PC-3 (cell line): ENCODE measurements at regions not wholly inside any gene's neighbourhood (a gene's known extent, or its start where the extent isn't known, plus 50 kb on each side); places are given as distances from the start of the nearest gene placed in this dataset.

Experiments
- ATAC-seq: fragments of 200-7000 bp; cut with Tn5 transposase; 2 replicates; pipeline ENCODE4 v1.9.1; 2020; ENCODE audit warnings: mild to moderate bottlenecking, moderate library complexity
- BruUV-seq: library from RNA; stranded (reverse); fragments of 400-500 nt; replicated peaks from 2 replicates; lab custom pipeline; 2021; lab: Mats Ljungman, UMichigan
- CTCF ChIA-PET: fragments of 300-600 bp; sonication (Branson Sonifier 250); formaldehyde crosslinking; loops from one replicate; lab custom pipeline; 2022; ENCODE audit warnings: antibody characterized with exemption; lab: Charles Lee
- POLR2A ChIA-PET: fragments of 300-600 bp; sonication (Branson Sonifier 250); formaldehyde crosslinking; loops from one replicate; lab custom pipeline; 2022; ENCODE audit warnings: antibody characterized with exemption; ENCODE audit not compliant: unreplicated experiment; lab: Charles Lee
- DNase-seq: peaks from one replicate; pipeline ENCODE4 v3.0.0-alpha.2; 2015
- H2AFZ ChIP-seq: fragments of 300-600 bp; sonication (generic); 2 replicates; pipeline ENCODE4 v1.6.0; 2016; ENCODE audit warnings: antibody characterized with exemption, low read length
- H3F3A ChIP-seq: fragments of 300-600 bp; sonication (generic); one replicate; pipeline ENCODE4 v1.6.0; 2017; ENCODE audit warnings: antibody characterized with exemption, low read length, control low read depth, mild to moderate bottlenecking; ENCODE audit not compliant: unreplicated experiment
- H3K27ac ChIP-seq: fragments of 300-600 bp; sonication (generic); 2 replicates; pipeline ENCODE4 v1.5.1; 2016; ENCODE audit warnings: mild to moderate bottlenecking, low read length
- H3K27me3 ChIP-seq: fragments of 300-600 bp; sonication (generic); 2 replicates; pipeline ENCODE4 v1.6.1; 2016; ENCODE audit warnings: low read length, mixed read lengths
- H3K36me3 ChIP-seq: fragments of 300-600 bp; sonication (generic); 2 replicates; pipeline ENCODE4 v1.6.1; 2016; ENCODE audit warnings: low read depth, mixed run types, low read length, mixed read lengths
- H3K4me1 ChIP-seq: fragments of 300-600 bp; sonication (generic); 2 replicates; pipeline ENCODE4 v1.5.1; 2016; ENCODE audit warnings: low read length; ENCODE audit not compliant: insufficient read depth
- H3K4me2 ChIP-seq: fragments of 300-600 bp; sonication (generic); 2 replicates; pipeline ENCODE4 v1.6.0; 2016; ENCODE audit warnings: low read length
- H3K4me3 ChIP-seq: fragments of 300-600 bp; sonication (generic); 2 replicates; pipeline ENCODE4 v1.5.1; 2016; ENCODE audit warnings: mild to moderate bottlenecking, low read length, mixed read lengths
- H3K79me2 ChIP-seq: fragments of 300-600 bp; sonication (generic); 2 replicates; pipeline ENCODE4 v1.6.1; 2017; ENCODE audit warnings: low read length, mixed read lengths
- H3K9ac ChIP-seq: fragments of 300-600 bp; sonication (generic); 2 replicates; pipeline ENCODE4 v1.6.0; 2016; ENCODE audit warnings: mild to moderate bottlenecking, low read length
- H3K9me2 ChIP-seq: fragments of 300-600 bp; sonication (generic); replicated peaks from 2 replicates; pipeline ENCODE4 v1.6.1; 2016; ENCODE audit warnings: mixed run types, low read length, mixed read lengths
- H3K9me3 ChIP-seq: fragments of 300-600 bp; sonication (generic); 2 replicates; pipeline ENCODE4 v1.6.1; 2016; ENCODE audit warnings: low read length, mixed read lengths
- H4K20me1 ChIP-seq: fragments of 300-600 bp; sonication (generic); 2 replicates; pipeline ENCODE4 v1.6.1; 2016; ENCODE audit warnings: low read length, mixed read lengths
- EZH2 ChIP-seq: fragments of 300-600 bp; sonication (generic); IDR thresholded peaks from one replicate; pipeline ENCODE4 v1.6.1; 2017; ENCODE audit warnings: antibody characterized with exemption, mild to moderate bottlenecking, low read length; ENCODE audit not compliant: unreplicated experiment
- EZH2phosphoT487 ChIP-seq: fragments of 300-600 bp; sonication (generic); IDR thresholded peaks from 2 replicates; pipeline ENCODE4 v1.6.1; 2018; ENCODE audit warnings: mild to moderate bottlenecking, antibody characterized with exemption, low read length, borderline replicate concordance
- intact Hi-C: fragments of 100-400 bp; cut with micrococcal nuclease; formaldehyde crosslinking; loops from 2 replicates; pipeline ENCODE4 v1.9.0; 2023
- TF ChIP-seq, protein P1 (sequence below): fragments of 300-600 bp; sonication (generic); conservative IDR thresholded peaks from 2 replicates; pipeline ENCODE4 v1.5.1; 2017; ENCODE audit warnings: antibody characterized with exemption, low read depth, mild to moderate bottlenecking, low read length

DNA sequence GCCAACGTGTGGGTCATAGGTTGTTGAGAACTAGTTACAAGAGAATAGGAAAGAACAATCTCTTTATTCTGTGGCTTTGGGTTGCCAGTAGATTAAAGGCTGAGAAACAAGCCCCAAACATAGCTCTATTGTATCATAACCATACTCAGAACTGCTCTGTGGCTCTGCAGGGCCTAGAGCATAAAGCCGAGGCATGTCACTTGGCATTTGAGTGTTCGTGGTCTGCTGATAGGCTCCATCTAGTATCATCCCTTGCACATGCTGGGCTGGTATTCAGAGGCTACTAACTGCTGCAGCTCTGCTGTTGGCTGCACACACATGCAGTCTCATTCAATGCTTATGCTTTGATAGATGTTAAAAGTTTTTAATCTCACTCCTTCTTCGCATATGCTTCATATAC is 157.9 kb downstream of the OGFRL1 start:
- Histone ChIP-seq H3K4me1 (no peaks in the 10 kb centered on the region), H3K4me2 (no peak overlapping the region), H3K79me2 (no peaks in the 10 kb centered on the region), H3F3A (no peaks in the 10 kb centered on the region), H3K36me3 (no peaks in the 10 kb centered on the region), H3K9me2 (no peaks in the 10 kb centered on the region), H3K9me3 (no peaks in the 10 kb centered on the region), H3K9ac (no peak overlapping the region), H3K27me3 (no peaks in the 10 kb centered on the region), H3K27ac (no peak overlapping the region), H3K4me3 (no peak overlapping the region), H2AFZ (no peak overlapping the region), H4K20me1 (no peaks in the 10 kb centered on the region)
- intact Hi-C loops, result no loop called here
- ATAC-seq, result no peak
- ChIA-PET POLR2A (no interaction called here), CTCF (no interaction called here)
- TF ChIP-seq, protein P1, sequence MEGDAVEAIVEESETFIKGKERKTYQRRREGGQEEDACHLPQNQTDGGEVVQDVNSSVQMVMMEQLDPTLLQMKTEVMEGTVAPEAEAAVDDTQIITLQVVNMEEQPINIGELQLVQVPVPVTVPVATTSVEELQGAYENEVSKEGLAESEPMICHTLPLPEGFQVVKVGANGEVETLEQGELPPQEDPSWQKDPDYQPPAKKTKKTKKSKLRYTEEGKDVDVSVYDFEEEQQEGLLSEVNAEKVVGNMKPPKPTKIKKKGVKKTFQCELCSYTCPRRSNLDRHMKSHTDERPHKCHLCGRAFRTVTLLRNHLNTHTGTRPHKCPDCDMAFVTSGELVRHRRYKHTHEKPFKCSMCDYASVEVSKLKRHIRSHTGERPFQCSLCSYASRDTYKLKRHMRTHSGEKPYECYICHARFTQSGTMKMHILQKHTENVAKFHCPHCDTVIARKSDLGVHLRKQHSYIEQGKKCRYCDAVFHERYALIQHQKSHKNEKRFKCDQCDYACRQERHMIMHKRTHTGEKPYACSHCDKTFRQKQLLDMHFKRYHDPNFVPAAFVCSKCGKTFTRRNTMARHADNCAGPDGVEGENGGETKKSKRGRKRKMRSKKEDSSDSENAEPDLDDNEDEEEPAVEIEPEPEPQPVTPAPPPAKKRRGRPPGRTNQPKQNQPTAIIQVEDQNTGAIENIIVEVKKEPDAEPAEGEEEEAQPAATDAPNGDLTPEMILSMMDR, result no peak
- no peak for TF ChIP-seq EZH2phosphoT487
- TF ChIP-seq EZH2, result no peak
- DNase-seq, result no peak
- BruUV-seq, result no TSS peak

DNA sequence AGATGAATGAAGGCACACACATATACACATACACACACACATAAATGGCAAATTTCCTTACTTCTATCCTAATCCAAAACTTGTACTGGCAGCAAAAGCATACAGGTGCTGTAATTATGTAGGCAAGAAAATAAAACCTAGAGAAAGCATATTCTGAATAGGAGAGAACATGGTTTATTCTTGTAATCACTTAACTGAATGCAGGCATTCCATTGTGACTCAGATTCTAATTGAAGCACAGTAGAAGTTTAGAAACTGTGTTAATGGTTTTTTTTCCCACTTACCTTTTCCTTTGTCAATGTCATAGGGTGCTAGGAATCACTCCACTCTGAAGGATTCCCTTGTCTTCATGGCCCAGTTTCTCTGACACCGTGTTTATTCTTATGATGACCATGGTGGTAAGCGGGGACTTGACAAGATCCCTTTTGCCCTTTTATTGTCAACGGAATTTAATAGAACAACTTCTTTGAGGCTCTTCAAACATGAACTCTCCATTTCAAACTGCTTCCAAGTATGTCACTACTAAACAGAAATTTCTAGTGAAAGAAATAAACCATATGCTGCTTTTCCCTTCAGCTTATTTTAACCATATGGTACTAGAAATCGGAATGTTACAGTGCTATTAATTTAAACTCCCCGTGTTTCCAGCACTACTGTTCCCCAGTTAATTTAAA is 164.2 kb downstream of the OGFRL1 start:
- no peaks in the 10 kb centered on the region for H3K27me3 ChIP-seq
- no peaks in the 10 kb centered on the region for H3K9me2 ChIP-seq
- no peak overlapping the region for H3K4me3 ChIP-seq
- H3K4me2 ChIP-seq, result no peak overlapping the region
- H3K36me3 ChIP-seq, result no peaks in the 10 kb centered on the region
- TF ChIP-seq, protein P1, result no peak
- TF ChIP-seq EZH2phosphoT487 (no peak), EZH2 (no peak)
- BruUV-seq, result no TSS peak
- H3K79me2 ChIP-seq, result no peaks in the 10 kb centered on the region
- ATAC-seq, result no peak
- no peak for DNase-seq
- no peaks in the 10 kb centered on the region for H3F3A ChIP-seq
- no peaks in the 10 kb centered on the region for H3K9me3 ChIP-seq
- H3K4me1 ChIP-seq, result no peaks in the 10 kb centered on the region
- no peak overlapping the region for H2AFZ ChIP-seq
- CTCF ChIA-PET, result no interaction called here
- intact Hi-C loops, result no loop called here
- no peak overlapping the region for H3K27ac ChIP-seq
- H4K20me1 ChIP-seq, result no peaks in the 10 kb centered on the region
- POLR2A ChIA-PET, result no interaction called here
- no peak overlapping the region for H3K9ac ChIP-seq

GRCh38 chr6:71453371-71453706 is 164.7 kb downstream of the OGFRL1 start:
- H4K20me1 ChIP-seq, result no peaks in the 10 kb centered on the region
- no peaks in the 10 kb centered on the region for H3K36me3 ChIP-seq
- H2AFZ ChIP-seq, result no peak overlapping the region
- intact Hi-C loops, result no loop called here
- no peaks in the 10 kb centered on the region for H3K9me3 ChIP-seq
- no peak overlapping the region for H3K4me3 ChIP-seq
- no peak overlapping the region for H3K27ac ChIP-seq
- BruUV-seq, result no TSS peak
- DNase-seq, result no peak
- no peaks in the 10 kb centered on the region for H3K9me2 ChIP-seq
- TF ChIP-seq EZH2phosphoT487 (no peak), EZH2 (no peak)
- TF ChIP-seq, protein P1, result no peak
- no peak overlapping the region for H3K4me2 ChIP-seq
- ChIA-PET POLR2A (no interaction called here), CTCF (no interaction called here)
- no peaks in the 10 kb centered on the region for H3F3A ChIP-seq
- no peaks in the 10 kb centered on the region for H3K79me2 ChIP-seq
- no peak for ATAC-seq
- no peak overlapping the region for H3K9ac ChIP-seq
- no peaks in the 10 kb centered on the region for H3K27me3 ChIP-seq
- H3K4me1 ChIP-seq, result no peaks in the 10 kb centered on the region
